ENCODE measurements at regions not wholly inside any gene's neighbourhood (a gene's known extent, or its start where the extent isn't known, plus 50 kb on each side); places are given as distances from the start of the nearest gene placed in this dataset.
"Not testable (repeated sequence)": the region's sequence is repeated elsewhere in the genome, so short reads cannot be mapped to it uniquely, and the experiment has no call there.

- ATAC-seq; intact Hi-C loops (cut with DNase I, micrococcal nuclease); DNase-seq: not testable (repeated sequence)
Measured at GRCh38 chr15:29648415-29648814, 173.9 kb downstream of the TJP1 start.

- ATAC-seq (no peak), DNase-seq (no peak)
- intact Hi-C loops (cut with DNase I, micrococcal nuclease), result no loop called here
Measured at GRCh38 chr15:29645841-29646240, 176.4 kb downstream of the TJP1 start.

- DNase-seq; intact Hi-C loops (cut with DNase I, micrococcal nuclease); ATAC-seq: not testable (repeated sequence)
Measured at GRCh38 chr15:29644361-29644760, 177.9 kb downstream of the TJP1 start.

- intact Hi-C loops (cut with DNase I, micrococcal nuclease), result no loop called here
- ATAC-seq (no peak), DNase-seq (no peak)
Measured at GRCh38 chr15:29638781-29639180, 183.5 kb downstream of the TJP1 start.

- no peak for ATAC-seq
- DNase-seq, result no peak
- intact Hi-C loops (cut with DNase I, micrococcal nuclease), result no loop called here
Measured at GRCh38 chr15:29638011-29638410, 184.3 kb downstream of the TJP1 start.

DNA sequence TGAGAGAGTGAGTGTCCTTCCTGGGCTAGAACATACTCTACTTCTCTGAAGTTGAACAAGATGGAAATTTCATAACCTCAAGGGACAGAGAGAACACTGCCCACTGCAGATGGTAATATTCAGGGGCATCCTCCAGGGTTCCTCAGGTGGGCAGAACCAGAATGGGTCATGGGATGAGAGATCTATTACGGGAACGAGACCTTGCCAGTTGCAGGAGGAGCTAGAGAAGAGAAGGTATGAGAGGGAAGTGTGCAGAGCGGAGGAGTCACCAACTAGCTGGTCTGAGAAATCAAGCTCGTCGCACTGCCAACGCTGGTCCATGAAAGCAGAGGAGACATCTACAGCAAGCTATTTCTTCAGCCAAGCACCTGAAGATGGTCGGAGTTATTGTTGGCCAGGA, 184.7 kb downstream of the TJP1 start:
- DNase-seq, result no peak
- no peak for ATAC-seq
- intact Hi-C loops (cut with DNase I, micrococcal nuclease), result no loop called here

DNA sequence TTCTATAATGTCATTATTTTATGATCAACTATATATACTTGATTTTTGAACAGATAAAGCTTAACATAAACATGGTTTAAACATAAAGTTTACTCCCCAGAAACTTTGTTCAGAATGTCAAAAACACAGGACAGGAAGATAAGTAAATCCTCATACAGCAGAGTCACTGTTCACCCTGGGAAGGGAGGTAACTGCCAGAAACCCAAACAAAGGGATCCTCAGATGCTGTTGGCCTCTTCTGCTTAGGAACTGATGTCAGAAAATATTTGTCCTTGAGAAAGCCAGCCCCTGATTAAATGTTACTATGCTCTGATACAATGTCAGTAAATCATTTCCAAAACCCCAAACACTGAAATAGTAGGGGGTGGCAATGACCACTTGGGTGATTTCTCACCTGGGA, 185.3 kb downstream of the TJP1 start:
- DNase-seq (no peak), ATAC-seq (no peak)
- intact Hi-C loops (cut with DNase I, micrococcal nuclease), result no loop called here

DNA sequence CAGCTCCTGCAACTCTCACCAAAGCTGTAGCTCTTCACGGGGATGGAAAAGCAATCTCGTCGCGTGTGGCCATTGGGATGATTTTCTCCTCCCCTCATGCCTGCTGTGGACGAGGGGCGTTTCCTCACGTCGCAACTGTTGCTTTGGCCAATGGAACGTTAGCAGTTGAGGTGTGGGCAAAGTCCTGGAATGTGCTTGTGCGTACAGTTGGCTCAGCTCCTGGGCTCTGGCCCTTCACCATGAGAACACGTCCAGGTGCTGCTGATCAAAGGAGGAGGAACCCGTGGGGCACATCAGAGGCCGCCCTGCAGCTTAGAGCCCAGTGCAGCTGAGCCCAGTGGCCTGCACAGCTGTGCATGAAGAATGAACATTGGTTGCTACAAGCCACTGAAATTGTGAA, 186.1 kb downstream of the TJP1 start:
- DNase-seq (peak; percentile 59 to 67), ATAC-seq (peak; percentile 90)

DNA sequence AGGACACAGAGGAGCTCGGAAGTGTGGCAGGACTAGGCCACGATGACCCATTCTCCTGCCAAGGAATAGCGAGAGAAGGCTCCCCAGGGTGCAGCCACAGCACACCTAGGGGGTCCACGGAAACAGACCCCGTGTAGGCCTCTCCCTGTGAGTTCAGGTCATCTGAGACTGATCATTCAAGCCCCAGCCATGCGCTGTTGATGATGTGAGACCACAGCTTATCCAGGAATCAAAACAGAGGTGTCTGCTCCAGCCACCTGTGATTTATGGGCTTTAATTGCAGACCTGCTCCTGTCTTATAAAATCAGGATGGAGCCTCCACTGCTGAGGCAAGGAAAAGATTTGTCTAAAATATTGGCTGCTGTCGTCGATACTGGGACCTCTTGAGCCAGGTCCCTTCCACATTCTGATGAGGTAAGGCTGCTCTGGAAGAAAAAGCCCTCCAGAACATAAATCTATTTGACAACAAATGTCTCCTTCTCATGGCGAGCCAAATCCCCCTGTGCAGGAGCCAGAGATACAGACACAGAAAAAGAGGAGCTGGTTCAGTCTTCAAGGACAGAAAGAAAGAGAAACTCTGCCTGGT, 186.7 kb downstream of the TJP1 start:
- intact Hi-C loops (cut with DNase I, micrococcal nuclease), result no loop called here
- no peak for ATAC-seq
- no peak for DNase-seq

More for the DNA sequence above, 186.1 kb downstream of the TJP1 start:
- intact Hi-C loops (cut with DNase I, micrococcal nuclease), result no loop called here

- intact Hi-C loops (cut with DNase I, micrococcal nuclease), result no loop called here
- no peak for ATAC-seq
- no peak for DNase-seq
Measured at GRCh38 chr15:29633971-29634370, 188.3 kb downstream of the TJP1 start.

DNA sequence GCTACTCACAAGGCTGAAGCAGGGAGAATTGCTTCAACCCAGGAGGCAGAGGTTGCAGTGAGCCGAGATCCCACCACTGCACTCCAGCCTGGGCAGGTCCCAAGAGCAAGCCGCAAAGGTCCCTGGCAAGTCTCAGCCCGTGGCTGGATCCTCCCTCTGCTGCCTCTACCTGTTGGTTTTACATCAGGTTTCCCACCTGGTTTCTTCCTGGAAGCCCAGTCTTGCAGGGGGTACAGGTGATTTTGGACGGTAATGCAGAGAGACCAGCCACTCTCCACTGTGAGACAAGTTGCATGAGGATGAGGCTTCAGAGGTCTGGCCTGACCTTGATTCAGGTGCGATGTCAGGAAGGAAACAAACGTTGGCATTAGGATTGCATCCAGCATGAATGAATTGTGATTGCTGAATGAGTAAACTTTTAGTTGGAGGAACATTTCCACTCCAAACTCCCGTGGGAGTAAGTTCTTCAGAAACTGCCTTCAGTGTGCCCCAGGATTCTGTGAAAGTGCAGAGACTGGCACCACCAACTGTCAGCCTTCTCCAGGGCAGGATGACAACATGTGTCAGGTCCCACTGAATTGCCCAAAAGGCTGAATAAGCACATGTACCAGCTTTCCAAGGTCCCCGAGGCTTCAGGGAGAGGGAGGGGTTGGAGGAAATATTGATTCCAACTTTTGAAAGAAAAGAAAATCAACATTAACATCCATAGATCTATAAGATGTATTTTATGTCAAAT, 189.4 kb downstream of the TJP1 start:
- ATAC-seq (no peak), DNase-seq (no peak)
- intact Hi-C loops (cut with DNase I, micrococcal nuclease), result no loop called here

- ATAC-seq (peak; percentile 88), DNase-seq (peak; percentile 66)
- intact Hi-C loops (cut with DNase I, micrococcal nuclease), result no loop called here
Measured at GRCh38 chr15:29631076-29632070, 190.9 kb downstream of the TJP1 start.

GRCh38 chr15:29624271-29624670, 198.0 kb downstream of the TJP1 start:
- intact Hi-C loops (cut with DNase I, micrococcal nuclease), result no loop called here
- ATAC-seq, result no peak
- DNase-seq, result no peak

- no peak for DNase-seq
- no peak for ATAC-seq
- intact Hi-C loops (cut with DNase I, micrococcal nuclease), result no loop called here
Measured at GRCh38 chr15:29623116-29623639, 199.1 kb downstream of the TJP1 start.

GRCh38 chr15:29622637-29623036, 199.6 kb downstream of the TJP1 start:
- ATAC-seq (no peak), DNase-seq (no peak)
- intact Hi-C loops (cut with DNase I, micrococcal nuclease), result no loop called here

- intact Hi-C loops (cut with DNase I, micrococcal nuclease), result no loop called here
- no peak for ATAC-seq
- no peak for DNase-seq
Measured at GRCh38 chr15:29621616-29622015, 200.7 kb downstream of the TJP1 start.

GRCh38 chr15:29618586-29618985, 203.7 kb downstream of the TJP1 start:
- no peak for ATAC-seq
- DNase-seq, result no peak
- intact Hi-C loops (cut with DNase I, micrococcal nuclease), result no loop called here

- DNase-seq (no peak), ATAC-seq (no peak)
- intact Hi-C loops (cut with DNase I, micrococcal nuclease), result no loop called here
Measured at GRCh38 chr15:29616512-29616911, 205.8 kb downstream of the TJP1 start.

- DNase-seq (no peak), ATAC-seq (no peak)
- intact Hi-C loops (cut with DNase I, micrococcal nuclease), result no loop called here
Measured at GRCh38 chr15:29615791-29616190, 206.5 kb downstream of the TJP1 start.

All from left colon (tissue), 2 donors.